ENCODE measurements at regions not wholly inside any gene's neighbourhood (a gene's known extent, or its start where the extent isn't known, plus 50 kb on each side); places are given as distances from the start of the nearest gene placed in this dataset.

GRCh38 chr1:55402671-55403464 lies 187.7 kb upstream of the USP24 start:
- WGBS (ENCODE audit: insufficient coverage) = 92% methylated on average over 2 of the region's 2 CpGs
- intact Hi-C loops (cut with micrococcal nuclease) = no loop called here
- H3K4me3 Mint-ChIP-seq = no peak overlapping the region
- no peaks in the 10 kb centered on the region for H3K36me3 Mint-ChIP-seq
- H3K36me3 ChIP-seq (ENCODE audit: control insufficient read depth, insufficient read depth, low read length) = no peaks in the 10 kb centered on the region
- H3K27me3 Mint-ChIP-seq (ENCODE audit: low read depth in 2 of 2) = peaks cover 20 to 44% of the 10 kb centered on the region in 2 donors
- H3K4me3 ChIP-seq (ENCODE audit: low read length) = no peak overlapping the region
- no peaks in the 10 kb centered on the region for H3K9me3 Mint-ChIP-seq
- no peaks in the 10 kb centered on the region for H3K4me1 Mint-ChIP-seq
- no peaks in the 10 kb centered on the region for H3K27me3 ChIP-seq (ENCODE audit: control insufficient read depth, insufficient read depth, low read length)
- H3K27ac ChIP-seq (ENCODE audit: low read length) = no peak overlapping the region
- H3K4me1 ChIP-seq (ENCODE audit: control insufficient read depth, insufficient read depth, low read length) = no peaks in the 10 kb centered on the region
- no peak overlapping the region for H3K27ac Mint-ChIP-seq
- H3K9me3 ChIP-seq (ENCODE audit: control insufficient read depth, insufficient read depth, low read length) = no peaks in the 10 kb centered on the region
- ATAC-seq (no peak), DNase-seq (no peak)
- TF ChIP-seq CTCF (IDR thresholded peaks at IDR 0.05) = no peak

GRCh38 chr1:55402142-55402541 lies 187.0 kb upstream of the USP24 start:
- H3K27me3 ChIP-seq (ENCODE audit: control insufficient read depth, insufficient read depth, low read length) = no peaks in the 10 kb centered on the region
- TF ChIP-seq CTCF (IDR thresholded peaks at IDR 0.05) = no peak
- no peaks in the 10 kb centered on the region for H3K36me3 Mint-ChIP-seq
- no peaks in the 10 kb centered on the region for H3K4me1 Mint-ChIP-seq
- no peak for ATAC-seq
- H3K9me3 ChIP-seq (ENCODE audit: control insufficient read depth, insufficient read depth, low read length) = no peaks in the 10 kb centered on the region
- 82% methylated on average over 3 of the region's 3 CpGs for WGBS (ENCODE audit: insufficient coverage)
- no peaks in the 10 kb centered on the region for H3K4me1 ChIP-seq (ENCODE audit: control insufficient read depth, insufficient read depth, low read length)
- no peaks in the 10 kb centered on the region for H3K36me3 ChIP-seq (ENCODE audit: control insufficient read depth, insufficient read depth, low read length)
- no peaks in the 10 kb centered on the region for H3K9me3 Mint-ChIP-seq
- no peak overlapping the region for H3K4me3 ChIP-seq (ENCODE audit: low read length)
- no peak overlapping the region for H3K27ac ChIP-seq (ENCODE audit: low read length)
- H3K4me3 Mint-ChIP-seq = no peak overlapping the region
- DNase-seq = no peak
- intact Hi-C loops (cut with micrococcal nuclease) = no loop called here
- H3K27me3 Mint-ChIP-seq (ENCODE audit: low read depth in 2 of 2) = peaks cover 27 to 51% of the 10 kb centered on the region in 2 donors
- no peak overlapping the region for H3K27ac Mint-ChIP-seq

GRCh38 chr1:55400508-55400907 lies 185.3 kb upstream of the USP24 start:
- peaks cover 30 to 58% of the 10 kb centered on the region in 2 donors for H3K27me3 Mint-ChIP-seq (ENCODE audit: low read depth in 2 of 2)

More at GRCh38 chr1:55400508-55400907, 185.3 kb upstream of the USP24 start:
- no peak overlapping the region for H3K27ac Mint-ChIP-seq
- Histone ChIP-seq H3K4me1 (ENCODE audit: control insufficient read depth, insufficient read depth, low read length) (no peaks in the 10 kb centered on the region), H3K36me3 (ENCODE audit: control insufficient read depth, insufficient read depth, low read length) (no peaks in the 10 kb centered on the region), H3K27me3 (ENCODE audit: control insufficient read depth, insufficient read depth, low read length) (peaks cover 4% of the 10 kb centered on the region), H3K27ac (ENCODE audit: low read length) (no peak overlapping the region), H3K9me3 (ENCODE audit: control insufficient read depth, insufficient read depth, low read length) (no peaks in the 10 kb centered on the region), H3K4me3 (ENCODE audit: low read length) (no peak overlapping the region)
- 92% methylated on average over 6 of the region's 8 CpGs for WGBS (ENCODE audit: insufficient coverage)
- no peaks in the 10 kb centered on the region for H3K4me1 Mint-ChIP-seq
- intact Hi-C loops (cut with micrococcal nuclease) = no loop called here
- no peak for TF ChIP-seq CTCF (IDR thresholded peaks at IDR 0.05)
- no peak for DNase-seq
- H3K9me3 Mint-ChIP-seq = no peaks in the 10 kb centered on the region
- H3K4me3 Mint-ChIP-seq = no peak overlapping the region
- no peaks in the 10 kb centered on the region for H3K36me3 Mint-ChIP-seq
- no peak for ATAC-seq
